Stomach (tissue), 4 donors: ENCODE measurements at regions not wholly inside any gene's neighbourhood (a gene's known extent, or its start where the extent isn't known, plus 50 kb on each side); places are given as distances from the start of the nearest gene placed in this dataset.

Experiments
- CTCF ChIP-seq, 7 experiments: fragments of 450-650 bp in 4 of 7; fragments of 200-600 bp in 3 of 7; sonication (generic) in 3 of 7; IDR thresholded peaks; one replicate each; pipeline ENCODE4 v1.5.1; 2016 to 2019; ENCODE audit warnings: antibody characterized with exemption in 7 of 7, control low read depth in 2 of 7, mild to moderate bottlenecking in 1 of 7
- POLR2A ChIP-seq, 4 donors: fragments of 450-650 bp; IDR thresholded peaks; one replicate each; pipeline ENCODE4 v1.6.1; 2016; ENCODE audit warnings: antibody characterized with exemption in 4 of 4, control low read depth in 2 of 4, mild to moderate bottlenecking in 1 of 4, moderate library complexity in 1 of 4

GRCh38 chrX:6472652-6473342 is 62.1 kb downstream of the VCX3A start:
- TF ChIP-seq CTCF (IDR thresholded peaks at IDR 0.05) = no peak
- TF ChIP-seq POLR2A (IDR thresholded peaks at IDR 0.05) = no peak
